GM18520 (cell line): ENCODE measurements at regions not wholly inside any gene's neighbourhood (a gene's known extent, or its start where the extent isn't known, plus 50 kb on each side); places are given as distances from the start of the nearest gene placed in this dataset.
"Not testable (repeated sequence)": the region's sequence is repeated elsewhere in the genome, so short reads cannot be mapped to it uniquely, and the experiment has no call there.

Experiments
- ATAC-seq: cut with Tn5 transposase; IDR thresholded peaks from one replicate; pipeline ENCODE4 v1.9.1; 2021; ENCODE audit not compliant: unreplicated experiment

DNA sequence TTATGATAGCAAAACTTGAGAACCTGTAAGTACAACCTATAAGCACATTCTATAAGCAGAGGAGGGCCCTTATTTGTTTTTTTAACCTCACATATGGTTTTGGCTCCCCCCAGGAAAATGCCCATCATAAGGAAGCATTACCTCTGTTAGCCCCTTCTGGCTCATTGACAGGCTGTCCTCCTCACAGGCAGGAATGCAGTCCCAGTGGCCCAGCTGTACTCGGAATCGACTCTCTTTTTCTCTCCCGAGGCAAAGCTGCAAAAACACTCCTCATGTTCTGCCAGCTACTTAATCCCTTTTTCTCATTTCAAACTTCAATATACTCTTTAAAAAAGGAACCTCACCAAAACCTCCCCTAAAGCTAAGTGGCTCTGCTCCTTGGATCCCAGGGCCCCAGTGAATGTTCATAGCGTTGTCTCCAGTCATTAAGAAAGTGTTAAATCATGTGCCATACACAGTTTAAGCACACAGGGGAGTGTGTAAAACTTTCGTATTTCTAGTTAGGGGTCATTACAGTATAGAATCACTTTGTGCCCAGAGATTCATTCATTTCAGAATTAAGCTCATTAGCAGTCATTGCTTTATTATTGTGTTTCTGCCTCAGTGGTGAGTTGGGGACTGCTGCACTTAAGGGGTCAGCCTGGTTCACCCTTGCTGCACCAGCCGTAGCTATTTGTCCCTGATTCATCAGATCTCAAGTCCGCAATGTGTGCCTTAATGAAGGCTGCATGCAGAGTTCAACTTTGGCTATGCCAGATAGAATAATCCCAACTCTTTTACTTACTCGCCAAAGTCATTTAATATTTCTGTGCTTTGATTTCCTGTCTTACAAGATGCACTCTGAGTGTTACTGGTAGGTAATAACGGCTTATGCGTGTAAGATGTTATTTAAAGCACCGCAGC, 57.6 kb downstream of the JRKL start:
- ATAC-seq: no peak

DNA sequence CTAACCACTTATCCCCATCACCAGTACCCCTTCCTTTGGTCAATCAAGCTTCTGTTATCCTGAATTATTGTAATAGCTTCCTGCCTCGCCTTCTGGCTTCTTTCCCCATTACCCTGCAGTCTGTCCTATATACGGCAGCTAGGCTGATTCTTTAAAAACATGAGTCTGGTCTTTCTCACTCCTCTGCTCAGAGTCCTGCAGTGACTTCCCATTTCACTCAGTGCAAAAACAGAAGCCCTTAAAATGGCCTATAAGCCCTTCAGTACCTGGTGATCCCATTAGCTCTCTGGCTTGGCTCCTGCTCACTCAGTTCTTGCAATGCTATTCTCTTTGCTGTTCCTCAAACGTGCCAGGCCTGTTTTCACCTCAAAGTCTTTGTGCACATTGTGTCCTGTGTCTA, 58.4 kb downstream of the JRKL start:
- ATAC-seq: no peak

- ATAC-seq: no peak
Measured at GRCh38 chr11:96456111-96456510, 66.3 kb downstream of the JRKL start.

- no peak for ATAC-seq
Measured at GRCh38 chr11:96459751-96460150, 69.9 kb downstream of the JRKL start.

- no peak for ATAC-seq
Measured at GRCh38 chr11:96461871-96462270, 72.1 kb downstream of the JRKL start.

DNA sequence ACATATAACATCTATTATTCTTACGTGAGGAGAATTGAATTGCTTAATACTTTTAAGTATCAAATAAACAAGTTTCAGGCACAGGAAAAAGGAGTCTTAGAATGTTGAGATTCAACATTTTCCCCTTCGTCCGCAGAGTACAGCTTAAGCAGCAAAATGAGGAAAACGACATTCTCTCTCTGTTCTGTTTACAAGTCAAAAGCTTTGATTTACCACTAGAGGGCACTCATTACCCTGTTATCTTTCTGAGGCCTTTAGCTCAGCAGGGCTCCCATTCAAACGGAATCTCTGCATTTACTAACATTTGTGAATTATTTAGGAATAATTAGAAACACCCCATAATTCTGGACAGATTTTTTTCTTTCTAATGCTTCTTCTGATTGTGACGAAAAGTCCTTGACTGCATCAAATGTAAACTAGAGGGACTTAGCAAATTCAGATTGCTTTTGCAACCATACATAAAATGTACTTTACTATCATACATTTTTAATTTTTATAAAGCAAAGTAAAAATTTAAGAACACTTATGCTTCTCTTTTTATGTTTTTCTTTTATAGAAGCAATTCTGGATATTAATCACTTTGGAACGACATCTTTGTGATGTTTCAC, 75.0 kb downstream of the JRKL start:
- peak; percentile 82 for ATAC-seq

- ATAC-seq: no peak
Measured at GRCh38 chr11:96465512-96465911, 75.7 kb downstream of the JRKL start.

- no peak for ATAC-seq
Measured at GRCh38 chr11:96466607-96467006, 76.8 kb downstream of the JRKL start.

GRCh38 chr11:96469776-96470175, 80.0 kb downstream of the JRKL start:
- no peak for ATAC-seq

DNA sequence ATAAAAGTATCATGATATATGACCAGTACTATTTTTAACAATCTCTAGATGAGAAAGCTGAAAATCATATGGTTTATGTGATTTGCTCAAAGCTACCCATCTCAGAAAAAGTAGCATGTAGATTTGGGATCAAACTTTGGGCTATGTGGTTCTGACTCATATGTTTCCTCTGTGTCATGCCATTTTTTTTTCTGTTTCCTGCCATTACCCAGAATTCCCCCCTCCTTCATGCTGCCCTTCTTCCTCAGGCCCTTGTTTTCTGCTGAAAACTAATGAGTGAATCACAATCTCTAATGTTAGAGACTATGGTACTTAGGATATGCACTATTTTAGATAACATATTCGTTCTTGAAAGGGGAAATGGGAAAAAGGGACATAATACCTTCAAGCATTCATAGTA, 80.7 kb downstream of the JRKL start:
- ATAC-seq: no peak

DNA sequence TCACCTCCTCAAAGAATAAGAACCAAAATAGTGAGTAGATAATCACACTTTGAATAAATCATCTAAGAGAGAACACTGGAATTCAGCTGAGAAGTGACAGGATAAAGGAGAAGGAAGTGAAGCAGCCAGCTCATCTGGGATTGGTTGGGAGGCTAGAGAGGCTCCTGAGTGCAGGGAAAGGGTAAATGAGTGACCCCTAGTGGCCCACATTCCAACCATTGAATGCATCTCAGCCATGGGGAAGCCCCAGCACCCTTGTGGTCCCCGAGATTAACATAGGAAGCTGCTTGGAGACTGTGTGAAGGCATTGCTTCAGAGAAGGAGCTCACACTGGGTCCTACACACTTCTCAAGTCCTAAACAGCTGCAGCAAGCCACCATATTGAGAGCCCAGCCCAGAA, 82.3 kb downstream of the JRKL start:
- peak; percentile 71 for ATAC-seq

DNA sequence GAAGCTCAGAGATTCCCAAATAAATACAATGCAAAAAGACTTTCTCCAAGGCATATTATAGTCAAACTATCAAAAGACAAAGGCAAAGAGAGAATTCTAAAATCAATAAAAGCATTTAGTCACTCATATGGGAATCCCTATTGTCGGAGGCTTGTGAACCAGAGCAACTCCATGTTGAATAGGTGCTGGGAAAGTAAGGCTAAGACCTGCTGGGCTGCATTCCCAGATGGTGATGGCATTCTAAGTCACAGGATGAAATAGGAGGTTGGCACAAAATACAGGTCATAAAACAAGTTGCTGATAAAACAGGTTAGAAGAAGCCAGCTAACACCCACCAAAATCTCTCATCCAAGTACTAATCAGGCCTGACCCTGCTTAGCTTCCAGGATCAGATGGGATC, 84.5 kb downstream of the JRKL start:
- no peak for ATAC-seq

- ATAC-seq: no peak
Measured at GRCh38 chr11:96481204-96481603, 91.4 kb downstream of the JRKL start.

GRCh38 chr11:96481771-96482170, 92.0 kb downstream of the JRKL start:
- no peak for ATAC-seq

DNA sequence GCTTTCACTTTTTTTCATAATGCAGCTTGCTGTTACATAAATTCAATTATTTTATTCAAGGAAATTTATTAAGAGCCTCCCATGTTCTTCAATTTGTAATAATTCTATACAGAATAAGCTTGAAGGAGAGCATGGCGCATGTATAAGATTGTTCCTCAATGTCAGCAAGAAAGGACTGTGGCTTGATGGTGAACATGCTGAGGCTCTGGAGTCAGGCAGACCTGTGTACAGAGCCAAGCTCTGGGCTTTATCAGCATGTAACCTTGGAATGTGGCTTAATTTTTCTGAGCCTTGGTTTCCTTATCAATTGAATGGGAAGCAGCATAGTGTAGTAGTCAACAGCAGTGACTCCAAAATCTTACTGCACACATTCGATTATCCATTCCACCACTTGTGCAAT, 92.4 kb downstream of the JRKL start:
- ATAC-seq: no peak

GRCh38 chr11:96483374-96483955, 93.7 kb downstream of the JRKL start:
- ATAC-seq: no peak

DNA sequence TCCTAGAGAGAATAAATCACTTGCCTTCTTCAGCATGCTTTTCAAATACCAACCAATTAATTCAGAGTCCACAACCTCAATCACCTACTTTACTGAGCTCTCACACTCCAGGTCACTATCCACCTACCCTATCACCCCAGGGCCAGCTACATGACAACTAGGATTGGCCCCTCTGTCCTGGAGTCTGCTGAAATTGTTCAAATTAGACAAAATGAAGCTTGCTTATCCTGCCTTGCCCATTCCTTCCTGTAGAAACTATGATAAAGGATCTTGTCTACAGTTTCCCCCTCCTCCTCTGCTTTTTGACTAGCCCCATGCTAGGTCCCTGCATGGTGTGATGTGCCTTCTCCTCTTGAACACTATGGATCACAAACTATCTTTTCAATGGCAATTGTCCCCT, 94.5 kb downstream of the JRKL start:
- no peak for ATAC-seq

- ATAC-seq: no peak
Measured at GRCh38 chr11:96486890-96487611, 97.2 kb downstream of the JRKL start.

GRCh38 chr11:96488911-96489310, 99.1 kb downstream of the JRKL start:
- ATAC-seq: not testable (repeated sequence)

DNA sequence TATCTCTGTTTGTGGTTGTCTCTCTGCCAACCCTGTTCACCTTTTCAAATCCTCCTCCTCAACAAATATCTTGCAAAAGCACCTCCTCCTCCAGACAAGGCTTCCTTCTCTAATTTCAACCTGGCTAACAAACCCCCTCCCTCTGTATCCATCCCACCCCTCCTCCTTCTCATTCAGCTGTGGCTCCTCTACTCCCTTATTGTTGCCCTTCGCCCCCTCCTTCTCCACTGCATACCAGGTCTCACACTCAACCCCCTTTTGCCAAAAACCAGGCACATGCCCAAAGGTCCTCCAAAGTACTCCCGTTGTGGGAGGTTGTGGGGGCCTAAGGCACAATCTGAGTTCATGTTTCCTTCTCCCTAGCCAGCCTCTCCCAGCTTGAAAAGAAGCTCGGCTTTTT, 110.6 kb downstream of the JRKL start:
- ATAC-seq: no peak

DNA sequence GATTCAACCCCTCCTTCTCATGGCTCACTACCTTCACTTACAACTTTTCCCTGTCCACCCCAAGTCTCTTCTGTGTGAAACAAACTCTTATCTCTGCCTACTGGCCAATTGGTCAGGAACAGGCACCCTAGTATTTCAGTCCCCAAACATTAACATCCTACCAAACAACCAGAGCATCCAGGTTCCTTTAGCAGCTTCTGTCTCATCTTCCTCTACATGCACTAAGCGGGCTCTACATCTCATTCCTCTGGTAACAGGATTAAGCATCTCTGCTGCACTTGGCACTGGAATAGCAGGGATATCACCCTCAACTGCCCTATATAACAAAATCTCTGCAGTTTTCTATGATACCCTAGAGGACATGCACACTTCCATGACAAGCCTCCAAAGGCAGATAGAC, 116.2 kb downstream of the JRKL start:
- ATAC-seq: no peak

- no peak for ATAC-seq
Measured at GRCh38 chr11:96506953-96507354, 117.1 kb downstream of the JRKL start.
